GM11168 (cell line): ENCODE measurements at regions not wholly inside any gene's neighbourhood (a gene's known extent, or its start where the extent isn't known, plus 50 kb on each side); places are given as distances from the start of the nearest gene placed in this dataset.
"Not testable (repeated sequence)": the region's sequence is repeated elsewhere in the genome, so short reads cannot be mapped to it uniquely, and the experiment has no call there.

ENCODE experiments used
- in situ Hi-C: fragments of 300-500 bp; cut with MboI; formaldehyde crosslinking; loops from one replicate; pipeline ENCODE4 v1.12.0; 2022; ENCODE audit warnings: low sequenced_read_pairs; ENCODE audit not compliant: unreplicated experiment

DNA sequence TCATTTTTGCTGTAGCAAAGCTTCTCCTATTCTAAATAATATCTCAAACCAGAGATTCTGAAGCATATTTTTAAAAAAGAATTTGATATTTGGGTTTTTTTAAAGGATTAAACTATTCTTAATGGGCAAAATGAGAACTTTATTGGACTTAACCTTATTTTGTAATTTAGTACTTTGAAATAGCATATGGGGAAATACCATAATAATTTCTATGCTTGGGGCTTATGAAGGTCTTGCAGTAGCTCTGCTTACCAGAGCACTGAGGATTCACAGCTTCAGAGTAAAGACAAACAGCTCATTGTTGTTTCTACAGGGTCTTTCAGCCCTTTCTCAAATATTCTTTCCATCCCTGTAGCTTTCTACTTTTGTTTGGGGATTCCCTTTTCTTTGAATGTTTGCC is 111.2 kb upstream of the ZNF648 start:
- in situ Hi-C loops: no loop called here

DNA sequence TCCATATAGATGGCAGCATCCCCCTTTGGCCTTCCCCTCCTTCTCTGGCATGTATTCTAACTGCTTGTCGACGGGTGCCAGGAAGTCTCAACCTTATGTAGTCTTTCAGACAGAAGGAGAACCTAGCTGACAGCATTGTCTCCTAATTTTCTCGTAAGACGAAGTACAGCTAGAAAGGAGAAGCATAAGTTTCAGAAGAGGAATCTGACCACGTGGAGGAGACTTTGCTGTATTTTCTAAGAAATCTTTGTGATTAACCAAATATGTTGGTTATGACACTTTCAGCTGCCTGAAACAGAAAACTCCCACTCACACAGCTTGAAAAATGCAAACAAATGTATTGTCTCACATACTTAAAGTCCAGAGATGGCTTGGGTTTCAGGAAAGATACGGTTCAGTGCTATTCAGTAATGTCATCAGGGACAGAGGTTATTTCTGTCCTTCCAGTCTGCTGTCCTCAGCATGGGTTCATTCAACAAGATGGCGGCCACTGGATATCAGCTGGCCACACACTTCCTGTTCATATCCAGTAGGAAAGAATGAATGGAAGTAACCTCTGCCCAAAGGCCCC is 109.5 kb upstream of the ZNF648 start:
- in situ Hi-C loops: no loop called here

DNA sequence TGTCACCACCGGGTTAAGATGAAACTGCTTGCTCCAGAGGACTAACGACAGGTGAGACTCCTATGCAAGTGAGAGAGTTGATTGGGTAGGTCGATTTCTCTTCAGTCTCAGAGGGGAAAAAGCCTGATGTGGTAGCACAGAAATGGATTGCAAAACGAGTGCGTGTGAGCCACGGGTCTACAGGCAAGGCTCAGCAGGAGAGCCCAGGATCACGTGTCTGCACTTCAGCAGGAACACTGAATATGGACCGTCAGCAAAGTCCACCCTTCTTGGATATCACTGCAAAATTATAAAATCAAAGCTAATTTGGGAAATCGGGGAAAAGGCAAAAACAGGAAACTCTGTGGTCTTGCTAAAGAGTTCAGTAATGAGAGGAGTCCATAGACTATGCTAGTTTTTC is 107.7 kb upstream of the ZNF648 start:
- in situ Hi-C loops: no loop called here

DNA sequence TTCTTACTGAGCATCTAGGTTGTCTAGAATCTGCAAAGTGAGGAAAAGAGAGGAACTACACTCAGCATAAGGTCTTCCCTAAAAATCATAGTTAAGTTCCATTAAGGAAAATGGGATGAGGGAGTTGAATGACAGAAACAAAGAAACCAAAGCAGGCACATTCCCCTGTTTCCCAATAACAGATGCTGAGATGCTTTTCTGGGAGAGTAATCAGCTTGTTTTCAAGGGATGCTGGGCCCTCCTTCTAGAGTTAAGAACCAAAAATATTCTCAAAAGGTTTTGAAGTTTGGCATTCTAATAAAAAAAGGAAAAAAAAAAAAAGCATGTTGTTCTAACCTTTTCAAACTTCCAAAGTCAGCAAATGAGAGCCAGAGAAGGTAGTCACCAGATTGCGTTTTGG is 105.2 kb upstream of the ZNF648 start:
- in situ Hi-C loops: no loop called here

DNA sequence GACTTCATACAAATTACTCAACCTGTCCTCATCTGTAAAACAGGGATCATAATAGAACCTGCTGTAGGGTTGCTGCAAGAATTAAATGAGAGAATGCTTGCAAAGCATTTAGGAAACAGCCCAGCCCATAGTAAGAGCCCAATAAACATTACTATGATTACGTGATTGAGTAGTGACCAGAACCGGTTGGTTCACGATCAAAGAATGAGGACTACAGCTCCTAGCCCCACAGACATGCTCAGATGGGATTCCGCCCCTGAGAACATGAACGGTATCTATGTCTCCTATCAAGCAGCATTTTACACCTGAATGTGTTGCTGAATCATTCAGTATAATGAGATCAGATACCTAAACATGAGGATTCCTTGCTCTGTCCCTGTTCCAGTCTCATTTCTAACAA is 104.8 kb upstream of the ZNF648 start:
- in situ Hi-C loops: no loop called here

DNA sequence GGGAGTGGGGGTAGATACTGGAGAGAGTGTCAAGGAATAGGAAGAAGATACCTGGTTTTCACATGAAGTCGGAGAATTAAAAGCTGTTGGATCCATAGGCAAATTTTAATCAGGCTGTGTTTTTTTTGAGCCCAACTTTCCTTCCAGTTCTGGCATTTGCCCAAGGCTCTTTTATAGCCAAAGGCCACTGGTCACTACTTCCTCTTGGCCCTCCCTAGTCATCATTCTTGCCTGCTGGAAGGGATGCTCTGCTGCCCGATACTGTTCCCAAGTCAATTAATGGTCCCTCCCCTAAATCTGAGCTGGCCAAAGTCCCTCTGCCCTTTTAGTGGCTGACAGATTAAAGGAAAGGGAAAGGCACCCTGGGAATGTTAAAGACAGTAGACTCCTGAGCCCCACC is 102.8 kb upstream of the ZNF648 start:
- in situ Hi-C loops: no loop called here

DNA sequence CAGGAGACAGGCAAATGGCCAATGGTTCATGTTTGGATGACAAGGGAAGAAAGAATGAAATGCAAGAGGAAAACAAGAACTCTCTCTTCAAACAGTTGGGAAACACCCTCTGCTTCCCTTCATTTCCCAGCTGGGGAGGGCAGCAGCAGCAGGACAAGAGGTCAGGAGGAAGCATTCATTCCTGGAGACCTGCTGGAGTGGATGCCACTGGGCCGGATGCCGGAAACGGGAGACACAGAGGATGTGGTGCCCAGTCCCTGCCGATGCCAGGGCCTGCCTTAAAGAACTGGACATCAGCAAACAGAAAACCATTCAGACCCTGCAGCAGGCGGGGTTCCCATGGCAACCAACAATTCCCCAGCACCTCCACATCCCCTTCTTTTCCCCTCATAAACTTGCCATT is 102.3 kb upstream of the ZNF648 start:
- in situ Hi-C loops: no loop called here

DNA sequence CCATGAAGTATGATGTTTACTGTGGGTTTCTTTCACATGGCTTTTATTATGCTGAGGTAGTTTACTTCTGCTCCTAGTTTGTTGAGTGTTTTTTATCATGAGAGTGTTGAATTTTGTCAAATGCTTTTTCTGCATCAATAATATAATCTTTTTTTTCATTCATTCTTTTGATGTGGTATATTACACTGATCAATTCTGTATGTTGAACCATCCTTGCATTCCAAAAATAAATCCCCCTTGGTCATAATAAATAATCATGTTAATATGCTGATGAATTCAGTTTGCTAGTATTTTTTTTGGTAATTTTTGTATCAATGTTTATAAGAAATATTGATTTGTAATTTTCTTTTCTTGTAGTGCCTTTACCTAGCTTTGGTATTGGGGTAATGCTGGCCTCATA is 97.9 kb upstream of the ZNF648 start:
- in situ Hi-C loops: no loop called here

DNA sequence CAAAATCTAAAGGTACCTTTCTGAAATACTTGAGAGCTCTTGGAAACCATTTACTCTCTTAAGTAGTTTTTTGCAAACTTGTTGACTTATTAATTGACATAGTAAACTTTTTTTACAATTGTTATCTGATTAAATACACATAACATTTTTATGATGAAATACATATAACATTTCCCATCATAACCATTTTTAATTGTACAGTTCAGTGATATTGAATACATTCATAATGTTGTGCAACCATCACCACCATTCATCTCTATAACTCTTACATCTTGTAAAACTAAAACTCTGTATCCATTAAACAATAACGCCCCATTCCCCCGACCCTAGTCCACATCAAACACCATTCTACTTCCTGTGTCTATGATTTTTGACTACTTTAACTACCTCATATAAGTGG is 95.7 kb upstream of the ZNF648 start:
- in situ Hi-C loops: no loop called here

DNA sequence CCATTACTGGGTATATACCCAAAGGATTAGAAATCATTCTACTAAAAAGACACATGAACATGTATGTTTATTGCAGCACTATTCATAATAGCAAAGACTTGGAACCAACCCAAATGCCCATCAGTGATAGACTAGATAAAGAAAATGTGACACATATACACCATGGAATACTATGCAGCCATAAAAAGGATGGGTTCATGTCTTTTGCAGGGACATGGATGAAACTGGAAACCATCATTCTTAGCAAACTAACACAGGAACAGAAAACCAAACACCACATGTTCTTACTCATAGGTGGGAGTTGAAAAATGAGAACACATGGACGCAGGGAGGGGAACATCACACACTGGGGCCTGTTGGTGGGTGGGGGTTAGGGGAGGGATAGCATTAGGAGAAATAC is 92.9 kb upstream of the ZNF648 start:
- in situ Hi-C loops: not testable (repeated sequence)

DNA sequence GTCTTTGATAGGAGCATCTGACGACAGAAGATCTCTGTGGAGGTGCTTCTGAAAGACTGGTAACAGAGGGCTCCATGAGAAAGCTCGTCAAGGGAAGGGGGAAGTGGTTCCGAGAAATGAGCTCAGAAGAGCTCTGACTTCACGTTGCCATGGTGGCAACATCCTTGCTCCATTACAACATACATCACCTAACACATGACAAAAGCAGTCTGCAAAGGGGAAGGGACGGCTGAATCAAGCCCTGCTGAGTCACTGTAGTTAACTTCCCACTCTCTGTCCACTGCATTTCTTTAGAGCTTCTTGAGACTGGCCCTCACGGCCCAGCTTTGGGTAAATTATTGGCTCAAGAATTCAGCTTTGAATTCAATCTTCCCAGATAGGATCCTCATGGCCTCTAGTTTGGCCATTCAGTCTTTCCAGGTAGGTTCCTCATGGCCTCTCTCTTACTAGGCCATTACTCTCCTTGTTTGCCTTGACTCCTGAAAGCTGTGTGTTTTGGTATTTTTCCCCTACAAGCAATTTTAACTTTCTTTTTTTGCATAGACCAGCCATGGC is 88.0 kb upstream of the ZNF648 start:
- in situ Hi-C loops: no loop called here

DNA sequence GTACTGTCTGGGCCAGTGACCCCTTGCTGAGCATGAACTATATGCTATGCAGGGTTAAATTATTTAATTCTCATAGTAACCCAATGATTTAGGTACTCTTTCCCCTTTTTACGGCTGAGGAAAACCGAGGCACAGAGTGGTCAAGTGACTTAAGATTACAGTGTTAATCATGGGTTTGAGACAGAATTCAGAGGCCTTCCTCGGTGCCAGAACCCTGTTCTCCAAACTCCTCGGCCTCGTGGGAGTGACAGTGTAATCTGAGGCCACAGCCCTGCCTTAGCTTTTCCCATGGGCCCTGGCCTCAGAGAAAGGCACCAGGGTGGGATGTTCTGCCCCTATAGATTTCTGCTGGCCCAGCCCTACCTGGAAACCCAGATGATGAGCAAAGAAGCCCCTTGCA is 86.4 kb upstream of the ZNF648 start:
- in situ Hi-C loops: no loop called here

DNA sequence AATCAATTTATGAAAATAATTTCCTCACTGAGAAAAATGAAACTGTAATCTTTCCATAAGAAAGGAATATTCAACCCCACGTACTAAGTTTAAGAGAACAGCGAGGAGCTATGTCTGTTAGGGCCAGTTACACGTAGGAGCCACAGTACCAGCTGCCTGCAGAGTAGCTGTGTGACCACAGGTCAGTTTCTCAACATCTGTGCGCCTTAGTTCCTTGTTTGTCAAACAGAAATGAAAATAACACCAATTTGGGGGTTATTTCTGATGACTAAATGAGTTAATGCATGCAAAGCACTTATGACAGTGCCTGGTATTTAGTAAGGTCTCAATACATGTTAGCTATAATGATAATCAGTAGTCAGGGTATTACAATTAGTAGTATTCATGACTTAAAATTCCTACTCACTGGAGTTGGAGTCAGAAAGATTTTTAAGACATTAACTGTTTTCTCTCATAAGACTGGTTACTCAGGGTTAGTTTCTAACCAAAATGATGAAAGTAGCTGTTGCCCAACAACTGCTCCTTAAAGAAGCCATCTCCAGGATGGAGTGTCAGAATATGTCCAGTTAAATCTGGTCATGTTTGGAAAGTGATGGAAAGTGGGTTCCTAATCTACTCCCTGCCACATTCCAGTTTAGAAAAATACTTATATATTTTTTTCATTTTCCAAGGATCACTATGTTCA is 85.8 kb upstream of the ZNF648 start:
- in situ Hi-C loops: no loop called here

DNA sequence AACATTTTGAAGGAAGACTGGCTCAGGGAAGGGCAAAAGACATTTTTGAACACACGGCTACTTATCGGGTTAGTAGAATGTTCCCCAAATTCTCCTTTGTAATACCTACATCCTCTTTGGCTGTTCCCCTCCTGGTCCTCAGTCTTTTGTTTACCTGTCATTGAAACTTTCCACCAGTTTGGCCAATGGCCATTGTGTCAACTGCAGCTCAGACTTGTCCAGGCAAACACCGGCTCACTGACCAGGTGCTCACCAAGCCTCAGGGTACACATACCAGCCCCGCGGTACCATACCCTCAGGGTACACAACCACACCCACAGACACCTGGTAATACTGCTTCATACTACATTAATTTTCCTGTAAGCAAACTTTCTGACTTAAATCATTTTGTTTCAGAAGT is 84.8 kb upstream of the ZNF648 start:
- in situ Hi-C loops: no loop called here

DNA sequence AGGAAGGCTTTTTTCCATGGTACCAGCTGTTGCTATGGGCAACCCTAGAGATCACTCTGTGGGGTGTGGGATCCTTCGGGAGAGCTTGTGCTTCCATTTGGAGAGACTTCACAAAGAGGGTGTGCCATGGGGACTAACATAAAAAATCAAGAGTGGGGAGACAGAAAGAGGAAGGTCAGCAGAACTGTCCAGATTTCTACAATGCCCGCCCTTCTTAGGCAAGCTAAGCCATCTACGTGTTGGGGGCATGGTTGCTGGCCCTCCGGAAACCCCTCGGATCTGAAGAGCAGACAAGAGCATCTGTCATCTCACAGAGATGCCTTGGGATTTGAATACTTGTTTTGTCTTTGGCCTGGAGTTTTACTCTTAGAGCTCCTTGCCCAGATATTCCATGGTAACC is 83.9 kb upstream of the ZNF648 start:
- in situ Hi-C loops: no loop called here

DNA sequence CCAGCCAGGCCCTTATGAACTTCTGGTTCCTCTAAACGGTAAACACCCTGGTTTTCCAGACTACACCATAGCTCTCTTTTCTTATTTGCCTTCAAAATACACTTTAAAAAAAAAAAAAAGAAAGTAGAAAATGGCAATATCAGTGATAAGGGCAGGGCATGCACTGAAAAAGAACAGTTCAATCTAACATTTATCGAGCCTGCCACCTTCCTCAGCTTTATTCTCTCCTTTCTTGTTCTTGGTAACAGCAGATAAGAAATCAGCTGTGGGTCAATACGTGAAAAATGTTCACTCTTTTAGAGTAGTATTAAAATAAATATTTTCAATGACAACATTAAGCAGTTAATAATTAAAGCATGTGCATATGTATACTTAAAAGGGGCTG is 83.1 kb upstream of the ZNF648 start:
- in situ Hi-C loops: loop anchor here (5.0 kb wide), 1 partner anchor 253 kb away; no protein-coding TSS in a partner anchor

DNA sequence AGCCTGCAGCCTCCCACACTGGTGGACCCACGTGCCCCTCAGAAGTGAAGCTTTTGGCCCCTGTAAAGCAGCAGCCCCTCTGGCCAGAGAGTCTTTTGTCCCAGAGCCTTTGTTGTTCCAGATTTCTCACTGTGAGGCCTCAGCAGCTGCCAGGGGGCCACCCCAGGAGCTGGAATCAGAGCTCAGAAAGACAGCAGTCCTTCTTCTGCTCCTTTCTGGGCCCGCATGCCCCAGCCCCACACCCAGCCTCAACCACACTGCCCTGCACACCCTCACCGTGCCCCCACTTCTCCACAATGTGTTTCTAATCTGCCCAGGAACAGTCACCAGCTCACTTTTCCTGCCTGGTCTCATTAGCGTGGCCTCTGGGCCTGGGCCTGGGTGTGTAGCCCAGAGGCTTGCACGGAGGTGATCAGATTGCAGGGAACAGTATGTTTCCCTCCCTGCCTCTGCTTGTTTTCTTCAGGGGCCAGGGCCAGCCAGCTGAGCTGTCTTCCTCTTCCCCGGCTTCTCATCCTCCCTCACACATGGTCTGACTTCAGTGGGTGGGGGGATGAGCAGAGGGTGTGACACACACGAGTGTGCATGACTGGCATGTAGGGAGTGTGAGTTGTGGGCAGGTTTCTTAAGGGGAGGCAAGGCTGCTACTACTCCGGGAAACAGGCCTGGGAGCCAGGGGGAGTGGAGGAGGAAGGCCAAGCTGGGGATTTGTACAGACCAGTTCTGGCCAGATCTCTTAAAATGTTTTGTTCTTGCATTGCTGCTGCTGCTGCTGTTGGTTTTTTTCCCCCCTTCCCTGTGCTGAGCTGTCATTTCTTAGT is 82.5 kb upstream of the ZNF648 start:
- in situ Hi-C loops: loop anchor here (5.0 kb wide), 1 partner anchor 253 kb away; no protein-coding TSS in a partner anchor

DNA sequence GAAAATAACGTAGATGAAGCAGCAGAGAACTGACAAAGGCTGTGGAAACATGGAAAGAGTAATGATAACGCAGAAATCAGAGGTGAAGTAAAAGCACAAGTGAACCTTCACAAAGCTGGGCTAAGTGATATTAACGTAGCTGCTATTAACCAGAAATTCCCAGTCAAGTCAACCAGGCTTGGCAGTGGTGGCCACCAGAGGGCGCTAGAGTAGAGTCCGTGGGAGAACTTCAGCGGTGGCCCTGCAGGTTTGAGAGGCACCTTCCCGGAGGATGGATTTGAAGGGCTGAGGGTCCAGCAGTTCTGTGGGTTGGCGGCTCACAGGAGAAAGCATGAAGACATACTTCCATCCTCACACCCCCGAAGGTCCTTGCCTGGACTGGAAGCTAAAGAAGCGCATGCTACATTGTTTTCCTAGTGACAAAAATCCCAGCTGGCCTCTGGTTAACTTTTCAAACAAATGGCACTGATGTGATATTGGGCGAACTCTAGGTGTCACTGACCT is 81.7 kb upstream of the ZNF648 start:
- in situ Hi-C loops: loop anchor here (5.0 kb wide), 1 partner anchor 254 kb away; no protein-coding TSS in a partner anchor

DNA sequence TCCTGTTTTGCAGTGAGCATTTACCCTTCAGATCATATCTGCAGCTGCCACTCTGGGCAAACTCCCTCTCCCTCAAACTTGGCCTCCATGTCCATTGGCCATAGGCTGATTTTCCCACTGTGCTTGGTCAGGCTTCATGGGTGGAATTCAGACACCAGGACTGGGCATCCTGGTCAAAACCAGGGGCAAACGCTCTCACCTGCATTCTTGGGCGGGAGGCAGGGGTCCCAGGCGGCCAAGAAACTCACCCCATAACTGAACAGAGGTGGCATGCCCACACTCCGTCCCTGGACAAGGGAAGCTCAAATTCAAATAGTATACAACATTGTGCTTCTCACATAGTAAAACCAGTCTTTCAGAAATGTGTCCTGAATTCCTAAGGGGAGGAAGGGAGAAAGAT is 81.1 kb upstream of the ZNF648 start:
- in situ Hi-C loops: loop anchor here (5.0 kb wide), 1 partner anchor 255 kb away; no protein-coding TSS in a partner anchor

DNA sequence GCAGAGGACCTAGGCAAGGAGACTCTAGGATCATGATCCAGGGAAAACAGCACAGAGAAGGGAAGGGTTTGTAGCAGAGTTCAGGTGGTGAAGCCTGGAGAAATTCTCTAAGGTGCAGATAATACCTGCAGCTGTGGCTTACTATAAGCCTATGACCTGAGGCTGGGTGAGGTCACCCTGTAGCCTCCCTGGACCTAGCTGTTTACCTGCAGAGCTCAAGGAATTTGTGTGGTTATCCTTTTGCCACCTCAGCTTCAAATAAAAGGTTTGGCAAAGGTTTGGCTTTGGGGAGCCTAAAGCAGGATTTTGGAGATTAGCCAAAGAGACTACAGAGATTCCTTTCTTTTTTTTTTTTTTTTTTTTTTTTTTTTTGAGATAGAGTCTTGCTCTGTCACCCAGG is 79.5 kb upstream of the ZNF648 start:
- in situ Hi-C loops: loop anchor here (5.0 kb wide), 1 partner anchor 256 kb away; no protein-coding TSS in a partner anchor

DNA sequence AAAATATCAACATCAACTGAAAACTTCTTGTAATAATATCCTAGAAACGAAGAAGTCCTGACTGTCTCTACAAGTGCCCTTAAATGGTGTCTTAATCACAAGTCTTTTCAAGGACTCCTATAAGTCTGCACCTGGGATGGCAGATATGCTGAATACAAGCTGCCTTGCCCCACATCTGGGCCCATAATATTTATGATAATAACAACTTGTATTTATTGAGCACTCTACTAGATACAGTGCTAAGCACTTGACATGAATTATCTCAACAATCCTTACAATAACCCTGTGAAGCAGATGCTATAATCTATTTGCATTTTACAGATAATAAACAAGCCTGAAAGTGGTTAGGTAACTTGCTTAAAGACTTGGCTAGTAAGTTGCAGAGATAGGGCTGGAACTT is 78.0 kb upstream of the ZNF648 start:
- in situ Hi-C loops: loop anchor here (5.0 kb wide), 1 partner anchor 42 kb away; no protein-coding TSS in a partner anchor
